ENCODE measurements at regions not wholly inside any gene's neighbourhood (a gene's known extent, or its start where the extent isn't known, plus 50 kb on each side); places are given as distances from the start of the nearest gene placed in this dataset.

GRCh38 chr11:95297680-95298452 is 66.9 kb upstream of the SESN3 start:
- no peak for DNase-seq

DNA sequence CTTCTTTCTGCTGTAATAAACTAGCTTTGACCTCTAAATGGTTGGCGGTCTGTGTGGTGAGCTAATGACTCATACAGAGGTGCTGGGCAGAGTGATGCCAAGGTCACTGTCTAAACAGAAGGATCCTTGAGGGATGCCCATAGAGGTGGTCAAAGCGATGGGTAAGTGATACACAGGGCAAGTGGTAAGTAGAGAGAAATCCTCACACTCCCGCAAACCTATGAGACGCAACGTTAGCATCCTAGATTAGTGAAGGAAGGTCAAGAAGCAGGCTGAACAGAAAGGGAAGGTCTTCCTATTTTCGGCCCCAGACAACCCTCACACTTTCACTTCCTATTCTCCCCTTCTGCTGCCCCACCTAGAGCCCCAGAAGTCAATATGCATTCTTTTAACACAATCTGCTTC is 65.6 kb upstream of the SESN3 start:
- no peak for DNase-seq

DNA sequence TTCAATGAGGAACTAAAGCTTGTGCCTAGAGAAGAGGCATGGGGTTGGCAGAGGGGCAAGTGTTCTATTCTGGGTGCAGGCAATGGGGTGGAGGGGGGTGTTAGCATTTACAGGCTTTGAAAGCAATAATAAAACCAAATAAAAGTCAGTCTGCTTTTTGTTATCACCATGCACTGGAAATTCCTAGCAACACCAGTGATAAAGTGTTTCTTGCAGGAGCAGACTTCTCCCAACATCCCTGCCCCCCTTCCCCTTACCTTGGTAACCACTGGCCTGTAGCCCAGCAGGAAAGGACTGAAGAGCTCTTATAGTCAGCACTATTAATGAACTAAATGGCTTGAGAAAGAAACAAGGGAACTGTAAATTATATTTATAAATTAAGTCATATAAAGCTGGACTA is 65.2 kb upstream of the SESN3 start:
- DNase-seq: no peak

- DNase-seq: no peak
These were observed 64.6 kb upstream of the SESN3 start for GRCh38 chr11:95295382-95296149.

- DNase-seq: no peak
These were observed 63.7 kb upstream of the SESN3 start for GRCh38 chr11:95294701-95295100.

DNA sequence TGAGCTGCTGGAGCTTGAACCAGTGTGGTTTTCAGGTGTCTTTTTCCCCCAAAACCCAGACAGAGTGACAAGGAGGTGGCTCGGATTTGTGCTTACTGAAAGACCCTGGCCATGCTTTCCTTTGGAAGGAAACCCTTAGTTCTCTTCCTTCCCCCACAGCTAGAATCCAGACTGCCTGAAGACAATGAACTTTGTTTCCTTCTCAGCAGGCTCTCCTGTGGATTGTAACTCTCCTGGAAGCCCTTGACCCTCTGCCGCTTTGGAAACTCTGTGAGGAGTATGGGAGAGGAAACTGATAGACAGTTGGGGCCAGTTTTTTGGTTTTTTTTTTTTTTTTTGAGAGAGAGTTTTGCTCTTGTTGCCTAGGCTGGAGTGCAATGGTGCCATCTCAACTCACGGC is 62.1 kb upstream of the SESN3 start:
- DNase-seq: no peak

DNA sequence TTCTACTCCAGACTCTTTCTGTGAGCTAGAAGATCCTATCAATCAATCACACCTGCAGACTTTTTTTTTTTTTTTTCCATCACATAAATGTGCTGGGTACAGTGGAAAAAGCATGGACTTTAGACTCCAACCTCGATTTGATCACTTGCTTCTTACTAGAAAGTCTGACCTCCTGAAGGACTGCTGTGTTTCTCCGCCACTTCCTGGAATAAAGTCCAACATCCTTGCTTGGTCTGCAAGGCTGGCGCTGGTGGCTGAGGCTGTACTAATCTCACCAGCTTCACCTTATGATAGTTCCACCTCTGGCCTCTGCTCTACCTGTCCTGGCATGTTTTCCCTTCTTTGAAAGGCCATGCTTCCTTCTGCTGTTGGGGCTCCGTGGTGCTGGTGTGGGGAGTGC is 60.9 kb upstream of the SESN3 start:
- no peak for DNase-seq

GRCh38 chr11:95289378-95290101 is 58.5 kb upstream of the SESN3 start:
- DNase-seq: no peak

- no peak for DNase-seq
These were observed 53.4 kb upstream of the SESN3 start for GRCh38 chr11:95284057-95285052.

GRCh38 chr11:95283650-95284049 is 52.6 kb upstream of the SESN3 start:
- DNase-seq: no peak

- no peak for DNase-seq
These were observed 52.1 kb upstream of the SESN3 start for GRCh38 chr11:95283146-95283545.

DNA sequence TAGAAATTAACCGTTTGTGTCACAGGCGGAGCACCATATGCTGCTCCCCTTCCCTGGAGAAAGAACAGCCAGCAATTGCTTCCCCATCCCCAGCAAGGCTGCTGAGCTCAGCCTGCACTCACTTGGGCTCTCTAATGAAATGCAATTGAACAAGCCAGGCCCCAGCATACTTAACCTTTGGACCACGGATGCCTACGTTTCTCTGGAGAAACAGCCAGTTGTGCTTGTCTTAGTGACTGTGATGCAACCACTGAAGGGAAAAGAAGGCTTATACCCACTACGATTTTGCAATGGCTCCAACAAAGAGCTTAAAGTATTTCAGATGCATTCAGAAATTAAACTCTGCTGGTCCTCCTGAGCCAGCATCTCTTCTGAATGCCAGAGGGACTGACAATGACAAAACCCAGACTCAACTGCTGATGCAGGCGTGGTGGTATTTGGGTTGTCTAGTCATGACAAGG is 51.3 kb upstream of the SESN3 start:
- no peak for DNase-seq
